Activated CD8-positive, alpha-beta T cell treated with anti-CD3 and anti-CD28 coated beads for 36 hours (primary cell): ENCODE measurements at regions not wholly inside any gene's neighbourhood (a gene's known extent, or its start where the extent isn't known, plus 50 kb on each side); places are given as distances from the start of the nearest gene placed in this dataset.
A peak's percentile ranks its signal among the peaks of the same experiment; 100 is the strongest.

ENCODE experiments used
- ATAC-seq: fragments of 200-7000 bp; cut with Tn5 transposase; one replicate; pipeline ENCODE4 v1.10.0; 2021; ENCODE audit warnings: mild to moderate bottlenecking, moderate library complexity
- CTCF ChIA-PET: fragments of 350-600 bp; sonication (Branson Sonifier 250); formaldehyde crosslinking; loops from one replicate; lab custom pipeline; 2021; ENCODE audit warnings: antibody characterized with exemption; lab: Charles Lee
- POLR2A ChIA-PET: fragments of 350-600 bp; sonication (Branson Sonifier 250); formaldehyde crosslinking; loops from one replicate; lab custom pipeline; 2021; ENCODE audit warnings: antibody characterized with exemption; lab: Charles Lee
- DNase-seq: peaks from one replicate; pipeline ENCODE4 v3.0.0-alpha.2; 2020
- H3K27ac Mint-ChIP-seq: one replicate; pipeline ENCODE4 v1.8.0; 2021; ENCODE audit warnings: mild to moderate bottlenecking, mixed read lengths
- H3K27me3 Mint-ChIP-seq: one replicate; pipeline ENCODE4 v1.8.0; 2021; ENCODE audit warnings: mixed read lengths
- H3K36me3 Mint-ChIP-seq: one replicate; pipeline ENCODE4 v1.8.0; 2021; ENCODE audit warnings: low read depth, mixed read lengths
- H3K4me1 Mint-ChIP-seq: one replicate; pipeline ENCODE4 v1.8.0; 2021; ENCODE audit warnings: low read depth, mixed read lengths
- H3K4me3 Mint-ChIP-seq: one replicate; pipeline ENCODE4 v1.8.0; 2021; ENCODE audit warnings: mild to moderate bottlenecking, moderate library complexity, mixed read lengths
- H3K9me3 Mint-ChIP-seq: one replicate; pipeline ENCODE4 v1.8.0; 2021; ENCODE audit warnings: mixed read lengths
- CTCF ChIP-seq: fragments of 200-600 bp; IDR thresholded peaks from one replicate; pipeline ENCODE4 v1.8.0; 2022; ENCODE audit warnings: antibody characterized with exemption, mild to moderate bottlenecking
- intact Hi-C: fragments of 100-400 bp; cut with micrococcal nuclease; formaldehyde crosslinking; loops from one replicate; pipeline ENCODE4 v1.10.0; 2022

- no peak for DNase-seq
- no peak overlapping the region for H3K4me3 Mint-ChIP-seq
- peaks cover 14% of the 10 kb centered on the region for H3K9me3 Mint-ChIP-seq
- POLR2A ChIA-PET, result interaction anchor here (0.8 kb wide), 1 partner anchor 138 kb away, joined by 3 read pairs; no protein-coding TSS in a partner anchor
- CTCF ChIA-PET, result no interaction called here
- no peak for TF ChIP-seq CTCF
- no peaks in the 10 kb centered on the region for H3K27me3 Mint-ChIP-seq
- peaks cover 42% of the 10 kb centered on the region for H3K4me1 Mint-ChIP-seq
- intact Hi-C loops, result no loop called here
- no peak for ATAC-seq
- H3K36me3 Mint-ChIP-seq, result peaks cover 9% of the 10 kb centered on the region
- H3K27ac Mint-ChIP-seq, result no peak overlapping the region
Measured at GRCh38 chr13:40376296-40376849, 290.1 kb downstream of the FOXO1 start.

- intact Hi-C loops, result no loop called here
- no peak for TF ChIP-seq CTCF
- ChIA-PET POLR2A (interaction anchor here (0.8 to 1.0 kb wide), 2 partner anchors 137 to 141 kb away, joined by 3 read pairs; no protein-coding TSS in a partner anchor), CTCF (no interaction called here)
- Mint-ChIP-seq H3K4me1 (peaks cover 41% of the 10 kb centered on the region), H3K9me3 (peaks cover 14% of the 10 kb centered on the region), H3K4me3 (no peak overlapping the region), H3K27ac (no peak overlapping the region), H3K27me3 (no peaks in the 10 kb centered on the region), H3K36me3 (peaks cover 6% of the 10 kb centered on the region)
- DNase-seq (no peak), ATAC-seq (no peak)
Measured at GRCh38 chr13:40376867-40377535, 289.4 kb downstream of the FOXO1 start.

- peaks cover 38% of the 10 kb centered on the region for H3K4me1 Mint-ChIP-seq
- peaks cover 14% of the 10 kb centered on the region for H3K9me3 Mint-ChIP-seq
- H3K27me3 Mint-ChIP-seq, result no peaks in the 10 kb centered on the region
- ChIA-PET CTCF (no interaction called here), POLR2A (interaction anchor here (1.0 to 1.1 kb wide), 2 partner anchors 12 to 140 kb away, joined by 3 to 4 read pairs; no protein-coding TSS in a partner anchor)
- peak overlapping the region; percentile 63 for H3K27ac Mint-ChIP-seq
- peak; percentile 84 for ATAC-seq
- no peak for TF ChIP-seq CTCF
- peaks cover 6% of the 10 kb centered on the region for H3K36me3 Mint-ChIP-seq
- no peak overlapping the region for H3K4me3 Mint-ChIP-seq
- intact Hi-C loops, result no loop called here
- peak; percentile 79 for DNase-seq
Measured at GRCh38 chr13:40377783-40378182, 288.7 kb downstream of the FOXO1 start.

- POLR2A ChIA-PET, result no interaction called here
- intact Hi-C loops, result no loop called here
Measured at GRCh38 chr13:40379196-40379595, 287.2 kb downstream of the FOXO1 start.

More at GRCh38 chr13:40379196-40379595, 287.2 kb downstream of the FOXO1 start:
- H3K27me3 Mint-ChIP-seq, result no peaks in the 10 kb centered on the region
- peaks cover 3% of the 10 kb centered on the region for H3K36me3 Mint-ChIP-seq
- H3K4me3 Mint-ChIP-seq, result no peak overlapping the region
- ATAC-seq (no peak), DNase-seq (no peak)
- CTCF ChIA-PET, result no interaction called here
- TF ChIP-seq CTCF, result no peak
- peaks cover 7% of the 10 kb centered on the region for H3K9me3 Mint-ChIP-seq
- H3K27ac Mint-ChIP-seq, result no peak overlapping the region
- peaks cover 32% of the 10 kb centered on the region for H3K4me1 Mint-ChIP-seq
